ENCODE measurements at regions not wholly inside any gene's neighbourhood (a gene's known extent, or its start where the extent isn't known, plus 50 kb on each side); places are given as distances from the start of the nearest gene placed in this dataset.

GRCh38 chr1:219536038-219536437 is 76.9 kb downstream of the ZC3H11B start:
- no peak for TF ChIP-seq ZBTB33 (IDR thresholded peaks at IDR 0.05; ENCODE audit: extremely low read depth, insufficient replicate concordance, low read length)
- TF ChIP-seq FOSL1 (IDR thresholded peaks at IDR 0.05; ENCODE audit: low read depth), result no peak
- no peak for TF ChIP-seq ATF3 (IDR thresholded peaks at IDR 0.05)
- no peak for TF ChIP-seq YY1 (IDR thresholded peaks at IDR 0.05; ENCODE audit: extremely low read depth, insufficient replicate concordance, low read depth, low read length)
- no peak for TF ChIP-seq CBX3 (IDR thresholded peaks at IDR 0.05; ENCODE audit: low read depth)
- TF ChIP-seq POLR2AphosphoS5 (IDR thresholded peaks at IDR 0.05; ENCODE audit: low read depth, low read length), result no peak
- no peak for TF ChIP-seq SRF (IDR thresholded peaks at IDR 0.05; ENCODE audit: low read depth)
- TF ChIP-seq SIN3A (IDR thresholded peaks at IDR 0.05; ENCODE audit: low read depth), result no peak
- TF ChIP-seq ELF1 (IDR thresholded peaks at IDR 0.05; ENCODE audit: borderline replicate concordance, low read depth), result no peak
- no peak for TF ChIP-seq ZFX (IDR thresholded peaks at IDR 0.05)
- TF ChIP-seq, protein P1, sequence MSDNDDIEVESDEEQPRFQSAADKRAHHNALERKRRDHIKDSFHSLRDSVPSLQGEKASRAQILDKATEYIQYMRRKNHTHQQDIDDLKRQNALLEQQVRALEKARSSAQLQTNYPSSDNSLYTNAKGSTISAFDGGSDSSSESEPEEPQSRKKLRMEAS (IDR thresholded peaks at IDR 0.05), result no peak
- TF ChIP-seq CEBPB (IDR thresholded peaks at IDR 0.05; ENCODE audit: low read depth), result no peak
- no peak for TF ChIP-seq EGR1 (IDR thresholded peaks at IDR 0.05; ENCODE audit: low read depth)
- TF ChIP-seq EZH2phosphoT487 (IDR thresholded peaks at IDR 0.05; ENCODE audit: borderline replicate concordance), result no peak
- TF ChIP-seq POLR2A (IDR thresholded peaks at IDR 0.05; ENCODE audit: borderline replicate concordance, extremely low read depth, insufficient read depth, insufficient read length), result no peak
- no peak for TF ChIP-seq ZNF274 (IDR thresholded peaks at IDR 0.05; ENCODE audit: low read depth, low read length)
- no peak for TF ChIP-seq REST (IDR thresholded peaks at IDR 0.05; ENCODE audit: low read depth)
- TF ChIP-seq EZH2 (IDR thresholded peaks at IDR 0.05), result no peak
- TF ChIP-seq RAD21 (IDR thresholded peaks at IDR 0.05; ENCODE audit: low read depth), result no peak
- Histone ChIP-seq H3K79me2 (ENCODE audit: insufficient read depth, low read length) (no peaks in the 10 kb centered on the region), H3K4me2 (ENCODE audit: low read length) (no peak overlapping the region), H3K36me3 (ENCODE audit: control insufficient read depth in 1 of 2, insufficient read depth in 2 of 2, low read length in 2 of 2) (no peaks in the 10 kb centered on the region), H3K4me3 (replicated peaks in 1 of 2; ENCODE audit: low read depth in 1 of 2, low read length in 2 of 2) (no peak overlapping the region), H2AFZ (ENCODE audit: low read depth, low read length, poor library complexity, severe bottlenecking) (no peak overlapping the region), H3K27me3 (ENCODE audit: insufficient read depth, low read length) (peaks cover 10% of the 10 kb centered on the region; the same call in 1 of the 2 replicates), H3K27ac (ENCODE audit: low read depth, low read length) (no peak overlapping the region), H3K9ac (ENCODE audit: low read length) (no peak overlapping the region), H3K4me1 (ENCODE audit: control insufficient read depth in 1 of 2, insufficient read depth in 2 of 2, low read length in 2 of 2) (no peaks in the 10 kb centered on the region), H3K9me2 (ENCODE audit: insufficient read depth) (no peaks in the 10 kb centered on the region), H3K9me3 (ENCODE audit: control insufficient read depth in 1 of 2, insufficient read depth in 1 of 2, low read depth in 1 of 2, low read length in 2 of 2) (no peaks in the 10 kb centered on the region), H4K20me1 (ENCODE audit: insufficient read depth) (no peaks in the 10 kb centered on the region)
- ChIA-PET POLR2A (no interaction called here), RAD21 (ENCODE audit: low non-redundant PET in 1 of 2, low total read pairs in 2 of 2, uncharacterized antibody in 2 of 2, unreplicated experiment in 2 of 2) (no interaction called here), CTCF (no interaction called here)
- DNase-seq (ENCODE audit: low read depth, low spot score) (no peak), ATAC-seq (no peak)
- no TSS peak for BruUV-seq (replicated peaks)
- intact Hi-C loops (cut with micrococcal nuclease), result no loop called here

Data from HCT116 (cell line).